ENCODE measurements at regions not wholly inside any gene's neighbourhood (a gene's known extent, or its start where the extent isn't known, plus 50 kb on each side); places are given as distances from the start of the nearest gene placed in this dataset.
"Not testable (repeated sequence)": the region's sequence is repeated elsewhere in the genome, so short reads cannot be mapped to it uniquely, and the experiment has no call there.

GRCh38 chr5:50921366-50922133 is 255.1 kb downstream of the PARP8 start (continued):
- no peak for TF ChIP-seq ETS1 (IDR thresholded peaks at IDR 0.05)
- TF ChIP-seq CREB1 (CRISPR knock-in tag; IDR thresholded peaks at IDR 0.05; ENCODE audit: low read depth) = no peak
- TF ChIP-seq JUNB (IDR thresholded peaks at IDR 0.05; ENCODE audit: unreplicated experiment) = no peak

- TF ChIP-seq CTCF (conservative IDR thresholded peaks at IDR 0.05; ENCODE audit: low read depth in 2 of 2) = peak; percentile 65 to 79
- H3K4me3 Mint-ChIP-seq; H3K9me2 ChIP-seq (ENCODE audit: insufficient read depth); H3K27me3 ChIP-seq (ENCODE audit: insufficient read depth); H3K27me3 Mint-ChIP-seq (ENCODE audit: insufficient read depth, low read depth, poor library complexity); H3K79me2 ChIP-seq (replicated peaks; ENCODE audit: insufficient read depth); H3K36me3 Mint-ChIP-seq (ENCODE audit: low read depth); H3K9me3 Mint-ChIP-seq; H3K4me3 ChIP-seq; H3K27ac Mint-ChIP-seq; H3K4me2 ChIP-seq; H3K36me3 ChIP-seq (ENCODE audit: insufficient read depth); H3F3A ChIP-seq (replicated peaks; ENCODE audit: low read depth); H4K20me1 ChIP-seq (replicated peaks; ENCODE audit: insufficient read depth); H3K4me1 Mint-ChIP-seq; H3K4me1 ChIP-seq (ENCODE audit: insufficient read depth); H3K27ac ChIP-seq (ENCODE audit: low read depth): not testable (repeated sequence)
- H2AFZ ChIP-seq = 0 out of 2 replicates have a peak overlapping the region, but pooled peaks have one; percentile 18
- DNase-seq (ENCODE audit: low spot score) (peak; percentile 65), ATAC-seq (peak; percentile 98)
Measured at GRCh38 chr5:50922134-50922941, 255.9 kb downstream of the PARP8 start.

DNA sequence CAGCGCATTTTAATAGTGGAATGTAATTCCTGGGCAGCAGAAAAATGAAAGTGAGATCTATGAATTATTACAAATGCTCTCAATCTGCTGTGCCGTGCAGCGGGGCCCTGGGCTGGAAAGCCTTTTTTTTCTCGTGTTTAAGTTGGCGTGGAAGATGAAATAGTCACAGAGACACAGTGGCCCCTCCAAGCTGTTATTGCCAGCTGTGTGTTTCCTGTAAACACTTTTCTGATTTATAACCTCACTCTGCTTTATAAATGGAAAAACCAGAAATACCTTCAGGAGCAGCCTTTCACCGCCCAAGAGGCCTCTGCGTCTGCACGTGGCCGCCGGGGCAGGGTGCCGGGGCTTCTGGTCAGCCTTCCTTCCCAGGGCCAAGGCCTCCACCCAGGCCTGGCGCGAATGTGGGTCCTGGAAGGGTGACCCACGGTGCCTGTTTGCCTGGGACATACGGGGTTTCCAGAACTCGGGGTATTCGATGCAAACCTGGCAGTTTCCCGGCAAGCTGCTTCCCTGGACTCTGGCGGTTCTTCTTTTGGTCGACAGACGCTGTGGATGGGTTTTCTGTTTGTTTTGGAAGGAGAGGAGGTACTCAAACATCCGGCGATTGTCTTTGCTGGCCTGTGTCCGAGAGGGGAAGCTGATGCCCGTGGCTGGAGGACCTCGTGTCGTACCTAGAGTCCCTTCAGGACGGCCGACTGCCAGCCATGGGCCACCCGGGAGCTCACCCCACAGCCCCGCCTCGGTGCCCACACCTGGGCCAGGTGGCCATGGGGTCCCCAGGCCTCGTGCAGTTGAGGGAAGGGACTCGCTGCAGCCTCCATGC is 256.7 kb downstream of the PARP8 start:
- Histone ChIP-seq H3K4me2 (no peak overlapping the region), H3K79me2 (replicated peaks; ENCODE audit: insufficient read depth) (no peaks in the 10 kb centered on the region), H3K4me1 (ENCODE audit: insufficient read depth) (no peaks in the 10 kb centered on the region), H2AFZ (0 out of 2 replicates have a peak overlapping the region, but pooled peaks have one; percentile 18), H3K27me3 (ENCODE audit: insufficient read depth) (no peaks in the 10 kb centered on the region), H4K20me1 (replicated peaks; ENCODE audit: insufficient read depth) (no peaks in the 10 kb centered on the region), H3K36me3 (ENCODE audit: insufficient read depth) (no peaks in the 10 kb centered on the region), H3F3A (replicated peaks; ENCODE audit: low read depth) (no peaks in the 10 kb centered on the region), H3K27ac (ENCODE audit: low read depth) (no peak overlapping the region), H3K9me2 (ENCODE audit: insufficient read depth) (no peaks in the 10 kb centered on the region), H3K4me3 (no peak overlapping the region)
- peaks cover 3% of the 10 kb centered on the region; the same call in 2 of the 3 replicates for H3K9me3 Mint-ChIP-seq
- DNase-seq (ENCODE audit: low spot score) = peak; percentile 11
- H3K27me3 Mint-ChIP-seq (ENCODE audit: insufficient read depth, low read depth, poor library complexity) = peaks cover 2% of the 10 kb centered on the region
- peak; percentile 47 for ATAC-seq
- no peaks in the 10 kb centered on the region for H3K36me3 Mint-ChIP-seq (ENCODE audit: low read depth)
- no peak overlapping the region for H3K27ac Mint-ChIP-seq
- TF ChIP-seq EZH2 (IDR thresholded peaks at IDR 0.05; ENCODE audit: low read depth, unreplicated experiment) (no peak), JUNB (IDR thresholded peaks at IDR 0.05; ENCODE audit: unreplicated experiment) (no peak), ETS1 (IDR thresholded peaks at IDR 0.05) (no peak)
- TF ChIP-seq, protein P1, sequence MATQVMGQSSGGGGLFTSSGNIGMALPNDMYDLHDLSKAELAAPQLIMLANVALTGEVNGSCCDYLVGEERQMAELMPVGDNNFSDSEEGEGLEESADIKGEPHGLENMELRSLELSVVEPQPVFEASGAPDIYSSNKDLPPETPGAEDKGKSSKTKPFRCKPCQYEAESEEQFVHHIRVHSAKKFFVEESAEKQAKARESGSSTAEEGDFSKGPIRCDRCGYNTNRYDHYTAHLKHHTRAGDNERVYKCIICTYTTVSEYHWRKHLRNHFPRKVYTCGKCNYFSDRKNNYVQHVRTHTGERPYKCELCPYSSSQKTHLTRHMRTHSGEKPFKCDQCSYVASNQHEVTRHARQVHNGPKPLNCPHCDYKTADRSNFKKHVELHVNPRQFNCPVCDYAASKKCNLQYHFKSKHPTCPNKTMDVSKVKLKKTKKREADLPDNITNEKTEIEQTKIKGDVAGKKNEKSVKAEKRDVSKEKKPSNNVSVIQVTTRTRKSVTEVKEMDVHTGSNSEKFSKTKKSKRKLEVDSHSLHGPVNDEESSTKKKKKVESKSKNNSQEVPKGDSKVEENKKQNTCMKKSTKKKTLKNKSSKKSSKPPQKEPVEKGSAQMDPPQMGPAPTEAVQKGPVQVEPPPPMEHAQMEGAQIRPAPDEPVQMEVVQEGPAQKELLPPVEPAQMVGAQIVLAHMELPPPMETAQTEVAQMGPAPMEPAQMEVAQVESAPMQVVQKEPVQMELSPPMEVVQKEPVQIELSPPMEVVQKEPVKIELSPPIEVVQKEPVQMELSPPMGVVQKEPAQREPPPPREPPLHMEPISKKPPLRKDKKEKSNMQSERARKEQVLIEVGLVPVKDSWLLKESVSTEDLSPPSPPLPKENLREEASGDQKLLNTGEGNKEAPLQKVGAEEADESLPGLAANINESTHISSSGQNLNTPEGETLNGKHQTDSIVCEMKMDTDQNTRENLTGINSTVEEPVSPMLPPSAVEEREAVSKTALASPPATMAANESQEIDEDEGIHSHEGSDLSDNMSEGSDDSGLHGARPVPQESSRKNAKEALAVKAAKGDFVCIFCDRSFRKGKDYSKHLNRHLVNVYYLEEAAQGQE (IDR thresholded peaks at IDR 0.05; ENCODE audit: unreplicated experiment) = no peak
- H3K4me3 Mint-ChIP-seq = no peak overlapping the region
- no peaks in the 10 kb centered on the region for H3K4me1 Mint-ChIP-seq

All from GM23338 (cell line).